Heart right ventricle (tissue), 16 donors: ENCODE measurements at regions not wholly inside any gene's neighbourhood (a gene's known extent, or its start where the extent isn't known, plus 50 kb on each side); places are given as distances from the start of the nearest gene placed in this dataset.
"Not testable (repeated sequence)": the region's sequence is repeated elsewhere in the genome, so short reads cannot be mapped to it uniquely, and the experiment has no call there.

Experiments used
- ATAC-seq, 8 donors: fragments of 200-7000 bp; cut with Tn5 transposase; one replicate each; pipeline ENCODE4 v1.9.1; 2020; ENCODE audit warnings: mild to moderate bottlenecking in 8 of 8, moderate library complexity in 8 of 8, moderate number of reproducible peaks in 1 of 8
- DNase-seq, 2 donors: peaks; one replicate each; pipeline ENCODE4 v3.0.0-alpha.2; 2020
- H3K27ac ChIP-seq, 10 donors: fragments of 200-600 bp; sonication (generic) in 2 of 10; one replicate each; pipeline versions ENCODE4 v1.5.0 to v1.8.0; 2020 to 2022; ENCODE audit warnings: mild to moderate bottlenecking in 3 of 10
- H3K27me3 ChIP-seq, 7 donors: fragments of 200-600 bp; one replicate each; pipeline ENCODE4 v1.8.0; 2021 to 2022; ENCODE audit warnings: mild to moderate bottlenecking in 2 of 7
- H3K36me3 ChIP-seq, 9 donors: fragments of 200-600 bp; sonication (generic) in 1 of 9; one replicate each; pipeline versions ENCODE4 v1.5.0 to v1.8.0; 2020 to 2022; ENCODE audit warnings: mild to moderate bottlenecking in 2 of 9
- H3K4me1 ChIP-seq, 9 donors: fragments of 200-600 bp; sonication (generic) in 1 of 9; one replicate each; pipeline versions ENCODE4 v1.5.0 to v1.8.0; 2020 to 2022; ENCODE audit warnings: mild to moderate bottlenecking in 4 of 9
- H3K4me3 ChIP-seq, 10 donors: fragments of 200-600 bp; sonication (generic) in 2 of 10; one replicate each; pipeline versions ENCODE4 v1.5.0 to v1.8.0; 2020 to 2022; ENCODE audit warnings: mild to moderate bottlenecking in 7 of 10, moderate library complexity in 2 of 10
- H3K9me3 ChIP-seq, 11 donors: fragments of 200-600 bp in 10 of 11; sonication (generic) in 2 of 11; one replicate each; pipeline versions ENCODE4 v1.5.0 to v1.8.0; 2013 to 2022; ENCODE audit warnings: mild to moderate bottlenecking in 2 of 11, control low read depth in 1 of 11, moderate library complexity in 1 of 11
- WGBS, 2 donors: extraction: QIAGEN DNeasy Blood & Tissue Kit; methylation state at CpG; one replicate each; pipeline ENCODE4 v1.1.7; 2013; ENCODE audit warnings: inconsistent platforms in 1 of 2; 5-methylcytosine and 5-hydroxymethylcytosine counted together
- intact Hi-C, 10 donors: fragments of 100-400 bp; cut with DNase I; formaldehyde crosslinking; loops; one replicate each; pipeline versions ENCODE4 v1.11.1 to v1.14.2; 2022
- TF ChIP-seq, protein P1 (sequence below), 9 donors: fragments of 200-600 bp; sonication (generic) in 2 of 9; IDR thresholded peaks; one replicate each; pipeline versions ENCODE4 v1.5.0 to v1.8.0; 2021 to 2022; ENCODE audit warnings: antibody characterized with exemption in 9 of 9, mild to moderate bottlenecking in 5 of 9, moderate library complexity in 1 of 9
- donor health status: Arrhythmogenic right ventricular cardiomyopathy.
- donor health status: ischemic (EF 13 %, LVEDD 7.1; RV severe dilation, severe dysfunction).
- donor health status: healthy with polysubstance abuse.
- donor health status: DM: no; HTN: yes; CAD: no.
- donor health status: DM: no; HTN: no; CAD: no.
- donor health status: ischemic (EF 25% LVEDD 6.9; RV normal size, moderate dysfunction).
- donor health status: ischemic (EF 25% LVEDD 5.7; RV mildly dilated, moderate dysfunction).
- donor health status: healthy.
- donor health status: DM: yes; HTN: yes; CAD: no.
- donor health status: Ischemic cardiomyopathy.
- donor health status: ischemic (EF 35%, LVEDD 5.7; RV mildly dilated, moderate dysfunction).
- donor health status: nonischemic (EF 11% LVEDD 7.7; RV severe dilation, severe dysfunction).
- donor health status: DM: yes; HTN: yes; CAD: no.
- donor health status: PGD.
- donor health status: ischemic (EF 29% LVEDD 5.4; RV normal size, mild dysfunction).
- donor health status: nonischemic (EF 23%, LVEDD 6.1; RV moderate dilation, normal function).

DNA sequence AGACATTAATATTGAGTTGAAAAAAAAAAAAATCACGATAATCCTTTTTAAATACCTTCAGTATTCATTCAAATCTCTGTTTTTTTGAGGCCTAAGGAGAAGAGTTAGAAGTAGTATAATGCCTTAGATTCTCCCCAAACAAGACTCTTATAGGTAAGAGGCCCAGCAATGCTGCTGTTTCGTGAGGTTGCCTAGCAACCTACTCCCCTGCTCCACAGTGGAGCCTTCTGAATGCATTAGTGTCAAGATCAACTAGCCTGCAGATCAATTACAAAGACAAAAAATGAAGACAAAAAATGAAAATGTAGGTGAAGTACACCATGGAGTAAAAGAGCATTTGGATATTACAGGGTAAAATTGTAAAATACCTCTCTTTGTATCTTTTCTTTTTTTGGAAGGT is 229.8 kb upstream of the LUZP2 start:
- Histone ChIP-seq H3K27ac (no peak overlapping the region), H3K9me3 (peaks cover 0 to 4% (median 0%) of the 10 kb centered on the region in 11 donors), H3K36me3 (no peaks in the 10 kb centered on the region), H3K27me3 (no peaks in the 10 kb centered on the region), H3K4me3 (no peak overlapping the region), H3K4me1 (no peaks in the 10 kb centered on the region)
- intact Hi-C loops, result no loop called here
- DNase-seq (no peak), ATAC-seq (no peak)
- 71 to 75% methylated on average over 2 of the region's 2 CpGs for WGBS, 2 donors
- TF ChIP-seq, protein P1, sequence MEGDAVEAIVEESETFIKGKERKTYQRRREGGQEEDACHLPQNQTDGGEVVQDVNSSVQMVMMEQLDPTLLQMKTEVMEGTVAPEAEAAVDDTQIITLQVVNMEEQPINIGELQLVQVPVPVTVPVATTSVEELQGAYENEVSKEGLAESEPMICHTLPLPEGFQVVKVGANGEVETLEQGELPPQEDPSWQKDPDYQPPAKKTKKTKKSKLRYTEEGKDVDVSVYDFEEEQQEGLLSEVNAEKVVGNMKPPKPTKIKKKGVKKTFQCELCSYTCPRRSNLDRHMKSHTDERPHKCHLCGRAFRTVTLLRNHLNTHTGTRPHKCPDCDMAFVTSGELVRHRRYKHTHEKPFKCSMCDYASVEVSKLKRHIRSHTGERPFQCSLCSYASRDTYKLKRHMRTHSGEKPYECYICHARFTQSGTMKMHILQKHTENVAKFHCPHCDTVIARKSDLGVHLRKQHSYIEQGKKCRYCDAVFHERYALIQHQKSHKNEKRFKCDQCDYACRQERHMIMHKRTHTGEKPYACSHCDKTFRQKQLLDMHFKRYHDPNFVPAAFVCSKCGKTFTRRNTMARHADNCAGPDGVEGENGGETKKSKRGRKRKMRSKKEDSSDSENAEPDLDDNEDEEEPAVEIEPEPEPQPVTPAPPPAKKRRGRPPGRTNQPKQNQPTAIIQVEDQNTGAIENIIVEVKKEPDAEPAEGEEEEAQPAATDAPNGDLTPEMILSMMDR (IDR thresholded peaks at IDR 0.05), result no peak

DNA sequence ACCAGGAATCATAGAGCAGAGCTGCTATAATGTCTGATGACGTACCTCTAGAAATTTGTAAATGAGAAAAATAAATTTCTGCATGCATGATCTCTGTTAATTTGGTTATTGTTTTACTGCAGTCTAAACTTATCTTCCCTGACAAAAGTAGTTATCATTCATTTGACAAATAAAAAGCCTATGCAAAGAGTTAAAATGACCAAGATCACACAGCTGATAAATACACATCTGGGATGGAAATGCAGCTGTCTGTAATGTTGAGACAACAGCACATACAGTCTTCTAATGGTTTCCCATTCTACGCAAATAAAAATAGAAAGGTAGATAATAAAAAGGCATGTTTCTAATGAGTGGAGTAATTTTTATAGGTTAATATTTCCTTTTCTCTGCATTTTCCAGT is 225.1 kb upstream of the LUZP2 start:
- DNase-seq (no peak), ATAC-seq (no peak)
- Histone ChIP-seq H3K4me3 (no peak overlapping the region), H3K27me3 (no peaks in the 10 kb centered on the region), H3K4me1 (no peaks in the 10 kb centered on the region), H3K27ac (no peak overlapping the region), H3K36me3 (no peaks in the 10 kb centered on the region), H3K9me3 (peaks cover 0 to 4% (median 0%) of the 10 kb centered on the region in 11 donors)
- TF ChIP-seq, protein P1 (IDR thresholded peaks at IDR 0.05), result no peak
- intact Hi-C loops, result no loop called here
- 88 to 94% methylated on average over 2 of the region's 2 CpGs for WGBS, 2 donors

DNA sequence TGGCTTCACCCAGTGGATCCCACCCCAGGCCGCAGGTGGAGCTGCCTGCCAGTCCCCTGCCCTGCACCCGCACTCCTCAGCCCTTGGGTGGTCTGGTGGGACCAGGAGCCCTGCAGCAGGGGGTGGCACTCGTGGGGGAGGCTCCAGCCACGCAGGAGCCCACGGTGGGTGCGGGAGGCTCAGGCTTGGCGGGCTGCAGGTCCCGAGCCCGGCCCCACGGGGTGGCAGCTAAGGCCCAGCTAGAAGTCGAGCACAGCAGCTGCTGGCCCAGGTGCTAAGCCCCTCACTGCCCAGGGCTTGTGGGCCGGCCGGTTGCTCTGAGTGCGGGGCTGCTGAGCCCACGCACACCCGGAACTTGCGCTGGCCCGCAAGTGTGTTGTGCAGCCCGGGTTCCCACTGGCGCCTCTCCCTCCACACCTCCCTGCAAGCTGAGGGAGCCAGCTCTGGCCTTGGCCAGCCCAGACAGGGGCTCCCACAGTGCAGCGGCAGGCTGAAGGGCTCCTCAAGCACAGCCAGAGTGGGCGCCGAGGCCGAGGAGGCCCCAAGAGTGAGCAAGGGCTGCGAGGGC is 222.6 kb upstream of the LUZP2 start:
- H3K27ac ChIP-seq, H3K27me3 ChIP-seq, H3K9me3 ChIP-seq, ATAC-seq, H3K4me3 ChIP-seq, intact Hi-C loops, H3K36me3 ChIP-seq, H3K4me1 ChIP-seq: not testable (repeated sequence)
- WGBS, 2 donors, result 90 to 92% methylated on average over 18 to 25 of the region's 25 CpGs
- DNase-seq, result peak in 1 of 2 donors; percentile 7

DNA sequence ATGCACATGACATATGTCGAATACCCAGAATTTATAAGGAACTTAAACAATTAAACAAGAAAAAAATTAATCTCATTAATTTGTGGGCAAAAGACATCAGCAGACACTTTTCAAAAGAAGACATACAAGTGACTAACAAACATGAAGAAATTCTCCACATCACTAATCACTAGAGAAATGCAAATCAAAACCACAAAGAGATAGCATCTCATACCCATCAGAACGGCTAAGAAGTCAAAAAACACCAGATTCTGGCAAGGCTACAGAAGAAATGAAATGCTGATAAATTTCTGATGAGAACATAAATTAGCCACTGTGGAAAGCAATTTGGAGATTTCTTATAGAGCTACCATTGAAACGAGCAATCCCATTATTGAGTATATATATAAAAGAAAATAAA is 210.6 kb upstream of the LUZP2 start:
- H3K9me3 ChIP-seq, result peaks cover 0 to 47% (median 0%) of the 10 kb centered on the region in 11 donors
- H3K27ac ChIP-seq, result no peak overlapping the region
- WGBS, 2 donors, result 68 to 76% methylated on average over 3 of the region's 3 CpGs

DNA sequence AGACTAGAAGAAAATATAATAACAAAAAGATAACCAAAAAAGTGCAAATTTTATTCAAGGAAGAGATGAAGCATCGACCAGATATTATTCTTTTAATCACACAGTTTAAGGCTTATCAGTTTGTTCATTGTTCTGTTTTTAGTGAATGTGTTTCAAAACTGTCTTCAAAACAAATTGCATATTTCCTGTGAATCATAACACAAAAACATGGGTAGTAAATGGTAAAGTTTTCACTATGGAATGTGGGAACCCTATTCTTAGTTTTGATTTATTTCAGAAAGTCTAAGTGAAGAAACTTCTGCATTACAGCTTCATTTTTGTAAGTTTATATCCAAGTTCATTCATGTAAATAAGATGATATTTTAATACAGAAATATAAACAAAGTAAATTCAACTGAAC is 207.6 kb upstream of the LUZP2 start:
- intact Hi-C loops, result no loop called here
- Histone ChIP-seq H3K27ac (no peak overlapping the region), H3K4me1 (no peaks in the 10 kb centered on the region), H3K9me3 (peaks cover 0 to 36% (median 0%) of the 10 kb centered on the region in 11 donors), H3K36me3 (no peaks in the 10 kb centered on the region), H3K27me3 (no peaks in the 10 kb centered on the region), H3K4me3 (no peak overlapping the region)
- ATAC-seq (no peak), DNase-seq (no peak)
- WGBS, 2 donors, result 44 to 68% methylated on average over 1 of the region's 1 CpG
- TF ChIP-seq, protein P1 (IDR thresholded peaks at IDR 0.05), result no peak

More for the DNA sequence above, 210.6 kb upstream of the LUZP2 start:
- no peak overlapping the region for H3K4me3 ChIP-seq
- no peaks in the 10 kb centered on the region for H3K36me3 ChIP-seq
- TF ChIP-seq, protein P1 (IDR thresholded peaks at IDR 0.05), result no peak
- ATAC-seq (no peak), DNase-seq (no peak)
- no peaks in the 10 kb centered on the region for H3K27me3 ChIP-seq
- no peaks in the 10 kb centered on the region for H3K4me1 ChIP-seq
- intact Hi-C loops, result no loop called here
